ENCODE measurements at regions not wholly inside any gene's neighbourhood (a gene's known extent, or its start where the extent isn't known, plus 50 kb on each side); places are given as distances from the start of the nearest gene placed in this dataset.

GRCh38 chr3:22199095-22199494, 448.1 kb upstream of the ZNF385D start:
- Histone ChIP-seq H3K36me3 (ENCODE audit: control insufficient read depth in 1 of 2, insufficient read depth in 2 of 2, low read length in 2 of 2) (no peaks in the 10 kb centered on the region), H4K20me1 (ENCODE audit: insufficient read depth) (no peaks in the 10 kb centered on the region), H3K27ac (ENCODE audit: low read depth, low read length) (no peak overlapping the region), H3K9me2 (ENCODE audit: insufficient read depth) (no peaks in the 10 kb centered on the region), H3K4me1 (ENCODE audit: control insufficient read depth in 1 of 2, insufficient read depth in 2 of 2, low read length in 2 of 2) (no peaks in the 10 kb centered on the region), H3K27me3 (ENCODE audit: insufficient read depth, low read length) (no peaks in the 10 kb centered on the region), H2AFZ (ENCODE audit: low read depth, low read length, poor library complexity, severe bottlenecking) (no peak overlapping the region), H3K4me3 (replicated peaks in 1 of 2; ENCODE audit: low read depth in 1 of 2, low read length in 2 of 2) (no peak overlapping the region), H3K79me2 (ENCODE audit: insufficient read depth, low read length) (no peaks in the 10 kb centered on the region), H3K9ac (ENCODE audit: low read length) (no peak overlapping the region), H3K9me3 (ENCODE audit: control insufficient read depth in 1 of 2, insufficient read depth in 1 of 2, low read depth in 1 of 2, low read length in 2 of 2) (peaks cover 0 to 6% of the 10 kb centered on the region in 2 experiments; a peak in 2 of 4 replicates), H3K4me2 (ENCODE audit: low read length) (no peak overlapping the region)
- no peak for DNase-seq (ENCODE audit: low read depth, low spot score)
- POLR2A ChIA-PET: no interaction called here
- intact Hi-C loops (cut with micrococcal nuclease): no loop called here
- no peak for TF ChIP-seq JUND (IDR thresholded peaks at IDR 0.05)
- TF ChIP-seq RAD21 (IDR thresholded peaks at IDR 0.05; ENCODE audit: low read depth): no peak
- no peak for TF ChIP-seq SRF (IDR thresholded peaks at IDR 0.05; ENCODE audit: low read depth)
- TF ChIP-seq POLR2AphosphoS5 (IDR thresholded peaks at IDR 0.05; ENCODE audit: low read depth, low read length): no peak
- no peak for TF ChIP-seq ZFX (IDR thresholded peaks at IDR 0.05)
- TF ChIP-seq, protein P1, sequence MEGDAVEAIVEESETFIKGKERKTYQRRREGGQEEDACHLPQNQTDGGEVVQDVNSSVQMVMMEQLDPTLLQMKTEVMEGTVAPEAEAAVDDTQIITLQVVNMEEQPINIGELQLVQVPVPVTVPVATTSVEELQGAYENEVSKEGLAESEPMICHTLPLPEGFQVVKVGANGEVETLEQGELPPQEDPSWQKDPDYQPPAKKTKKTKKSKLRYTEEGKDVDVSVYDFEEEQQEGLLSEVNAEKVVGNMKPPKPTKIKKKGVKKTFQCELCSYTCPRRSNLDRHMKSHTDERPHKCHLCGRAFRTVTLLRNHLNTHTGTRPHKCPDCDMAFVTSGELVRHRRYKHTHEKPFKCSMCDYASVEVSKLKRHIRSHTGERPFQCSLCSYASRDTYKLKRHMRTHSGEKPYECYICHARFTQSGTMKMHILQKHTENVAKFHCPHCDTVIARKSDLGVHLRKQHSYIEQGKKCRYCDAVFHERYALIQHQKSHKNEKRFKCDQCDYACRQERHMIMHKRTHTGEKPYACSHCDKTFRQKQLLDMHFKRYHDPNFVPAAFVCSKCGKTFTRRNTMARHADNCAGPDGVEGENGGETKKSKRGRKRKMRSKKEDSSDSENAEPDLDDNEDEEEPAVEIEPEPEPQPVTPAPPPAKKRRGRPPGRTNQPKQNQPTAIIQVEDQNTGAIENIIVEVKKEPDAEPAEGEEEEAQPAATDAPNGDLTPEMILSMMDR (IDR thresholded peaks at IDR 0.05 in 2 of 3, conservative IDR thresholded peaks at IDR 0.05 in 1 of 3; ENCODE audit: borderline replicate concordance in 1 of 3, insufficient read depth in 1 of 3, low read depth in 2 of 3, low read length in 2 of 3): no peak
- TF ChIP-seq EZH2phosphoT487 (IDR thresholded peaks at IDR 0.05; ENCODE audit: borderline replicate concordance): no peak
- TF ChIP-seq CBX3 (IDR thresholded peaks at IDR 0.05; ENCODE audit: low read depth): no peak
- no peak for TF ChIP-seq TCF7L2 (IDR thresholded peaks at IDR 0.05; ENCODE audit: borderline replicate concordance, extremely low read depth, insufficient read depth, insufficient read length)
- no peak for TF ChIP-seq FOSL1 (IDR thresholded peaks at IDR 0.05; ENCODE audit: low read depth)
- TF ChIP-seq CEBPB (IDR thresholded peaks at IDR 0.05; ENCODE audit: low read depth): no peak
- no peak for TF ChIP-seq SP1 (IDR thresholded peaks at IDR 0.05; ENCODE audit: low read depth)
- TF ChIP-seq ELF1 (IDR thresholded peaks at IDR 0.05; ENCODE audit: borderline replicate concordance, low read depth): no peak
- TF ChIP-seq, protein P2, sequence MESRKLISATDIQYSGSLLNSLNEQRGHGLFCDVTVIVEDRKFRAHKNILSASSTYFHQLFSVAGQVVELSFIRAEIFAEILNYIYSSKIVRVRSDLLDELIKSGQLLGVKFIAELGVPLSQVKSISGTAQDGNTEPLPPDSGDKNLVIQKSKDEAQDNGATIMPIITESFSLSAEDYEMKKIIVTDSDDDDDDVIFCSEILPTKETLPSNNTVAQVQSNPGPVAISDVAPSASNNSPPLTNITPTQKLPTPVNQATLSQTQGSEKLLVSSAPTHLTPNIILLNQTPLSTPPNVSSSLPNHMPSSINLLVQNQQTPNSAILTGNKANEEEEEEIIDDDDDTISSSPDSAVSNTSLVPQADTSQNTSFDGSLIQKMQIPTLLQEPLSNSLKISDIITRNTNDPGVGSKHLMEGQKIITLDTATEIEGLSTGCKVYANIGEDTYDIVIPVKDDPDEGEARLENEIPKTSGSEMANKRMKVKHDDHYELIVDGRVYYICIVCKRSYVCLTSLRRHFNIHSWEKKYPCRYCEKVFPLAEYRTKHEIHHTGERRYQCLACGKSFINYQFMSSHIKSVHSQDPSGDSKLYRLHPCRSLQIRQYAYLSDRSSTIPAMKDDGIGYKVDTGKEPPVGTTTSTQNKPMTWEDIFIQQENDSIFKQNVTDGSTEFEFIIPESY (IDR thresholded peaks at IDR 0.05; ENCODE audit: extremely low read depth, insufficient replicate concordance, low read length): no peak
- no peak for TF ChIP-seq POLR2A (IDR thresholded peaks at IDR 0.05; ENCODE audit: borderline replicate concordance, extremely low read depth, insufficient read depth, insufficient read length)
- no peak for TF ChIP-seq ZNF274 (IDR thresholded peaks at IDR 0.05; ENCODE audit: low read depth, low read length)
- TF ChIP-seq SIN3A (IDR thresholded peaks at IDR 0.05; ENCODE audit: low read depth): no peak
- RAD21 ChIA-PET (ENCODE audit: low non-redundant PET in 1 of 2, low total read pairs in 2 of 2, uncharacterized antibody in 2 of 2, unreplicated experiment in 2 of 2): no interaction called here
- CTCF ChIA-PET: no interaction called here
- no TSS peak for BruUV-seq (replicated peaks)
- ATAC-seq: no peak
